Central memory CD8-positive, alpha-beta T cell (primary cell): ENCODE measurements at regions not wholly inside any gene's neighbourhood (a gene's known extent, or its start where the extent isn't known, plus 50 kb on each side); places are given as distances from the start of the nearest gene placed in this dataset.
"Not testable (repeated sequence)": the region's sequence is repeated elsewhere in the genome, so short reads cannot be mapped to it uniquely, and the experiment has no call there.

Source experiments
- ATAC-seq: fragments of 150-1000 bp; cut with Tn5 transposase; replicated peaks from 2 replicates; pipeline ENCODE4 v1.10.0; 2022; ENCODE audit warnings: mild to moderate bottlenecking, moderate FRiP score, moderate number of reproducible peaks; ENCODE audit not compliant: poor library complexity, severe bottlenecking; ENCODE audit errors: extremely low read depth
- DNase-seq, 2 donors: peaks; one replicate each; pipeline ENCODE4 v3.0.0; 2021; ENCODE audit warnings: low spot score in 2 of 2
- H3K27ac Mint-ChIP-seq: one replicate; pipeline ENCODE4 v1.8.0; 2022; ENCODE audit warnings: low read depth, mild to moderate bottlenecking, moderate library complexity, mixed read lengths
- H3K27me3 Mint-ChIP-seq: one replicate; pipeline ENCODE4 v1.8.0; 2022; ENCODE audit warnings: mixed read lengths
- H3K36me3 Mint-ChIP-seq: one replicate; pipeline ENCODE4 v1.8.0; 2022; ENCODE audit warnings: mild to moderate bottlenecking, moderate library complexity, mixed read lengths; ENCODE audit not compliant: insufficient read depth
- H3K4me1 Mint-ChIP-seq: one replicate; pipeline ENCODE4 v1.8.0; 2022; ENCODE audit warnings: mixed read lengths
- H3K4me3 Mint-ChIP-seq: one replicate; pipeline ENCODE4 v1.8.0; 2022; ENCODE audit warnings: mild to moderate bottlenecking, moderate library complexity, mixed read lengths
- H3K9me3 Mint-ChIP-seq: one replicate; pipeline ENCODE4 v1.8.0; 2022; ENCODE audit warnings: mixed read lengths

GRCh38 chr6:85797993-85798392 is 155.3 kb upstream of the SYNCRIP start:
- no peaks in the 10 kb centered on the region for H3K36me3 Mint-ChIP-seq
- ATAC-seq (no peak), DNase-seq (no peak)
- H3K9me3 Mint-ChIP-seq, result no peaks in the 10 kb centered on the region
- H3K4me1 Mint-ChIP-seq, result no peaks in the 10 kb centered on the region
- no peak overlapping the region for H3K27ac Mint-ChIP-seq
- H3K27me3 Mint-ChIP-seq, result peaks cover 39% of the 10 kb centered on the region
- no peak overlapping the region for H3K4me3 Mint-ChIP-seq

GRCh38 chr6:85795945-85796344 is 153.3 kb upstream of the SYNCRIP start:
- Mint-ChIP-seq H3K4me1 (no peaks in the 10 kb centered on the region), H3K4me3 (no peak overlapping the region), H3K9me3 (no peaks in the 10 kb centered on the region), H3K36me3 (no peaks in the 10 kb centered on the region), H3K27ac (no peak overlapping the region), H3K27me3 (peaks cover 39% of the 10 kb centered on the region)
- ATAC-seq (no peak), DNase-seq (no peak)

GRCh38 chr6:85792254-85792653 is 149.6 kb upstream of the SYNCRIP start:
- Mint-ChIP-seq H3K4me1 (no peaks in the 10 kb centered on the region), H3K4me3 (no peak overlapping the region), H3K9me3 (peaks cover 13% of the 10 kb centered on the region), H3K27me3 (peaks cover 35% of the 10 kb centered on the region), H3K36me3 (no peaks in the 10 kb centered on the region), H3K27ac (no peak overlapping the region)
- no peak for DNase-seq
- no peak for ATAC-seq

- DNase-seq (no peak), ATAC-seq (no peak)
- Mint-ChIP-seq H3K27ac (no peak overlapping the region), H3K4me3 (no peak overlapping the region), H3K4me1 (no peaks in the 10 kb centered on the region), H3K27me3 (peaks cover 59% of the 10 kb centered on the region), H3K36me3 (no peaks in the 10 kb centered on the region), H3K9me3 (peaks cover 6% of the 10 kb centered on the region)
Measured at GRCh38 chr6:85775883-85776282, 133.2 kb upstream of the SYNCRIP start.

- no peak overlapping the region for H3K27ac Mint-ChIP-seq
Measured at GRCh38 chr6:85772641-85773040, 130.0 kb upstream of the SYNCRIP start.

GRCh38 chr6:85771925-85772430 is 129.3 kb upstream of the SYNCRIP start:
- Mint-ChIP-seq H3K27me3 (peaks cover 76% of the 10 kb centered on the region), H3K4me3 (no peak overlapping the region), H3K9me3 (peaks cover 2% of the 10 kb centered on the region), H3K27ac (no peak overlapping the region), H3K4me1 (no peaks in the 10 kb centered on the region), H3K36me3 (no peaks in the 10 kb centered on the region)
- no peak for DNase-seq
- ATAC-seq, result no peak

More at GRCh38 chr6:85772641-85773040, 130.0 kb upstream of the SYNCRIP start:
- ATAC-seq, result no peak
- Mint-ChIP-seq H3K36me3 (no peaks in the 10 kb centered on the region), H3K9me3 (peaks cover 6% of the 10 kb centered on the region), H3K27me3 (peaks cover 76% of the 10 kb centered on the region), H3K4me1 (no peaks in the 10 kb centered on the region), H3K4me3 (no peak overlapping the region)
- no peak for DNase-seq

- H3K4me1 Mint-ChIP-seq, result no peaks in the 10 kb centered on the region
- no peaks in the 10 kb centered on the region for H3K9me3 Mint-ChIP-seq
- H3K27me3 Mint-ChIP-seq, result peaks cover 76% of the 10 kb centered on the region
- ATAC-seq (no peak), DNase-seq (no peak)
- no peaks in the 10 kb centered on the region for H3K36me3 Mint-ChIP-seq
- no peak overlapping the region for H3K27ac Mint-ChIP-seq
- no peak overlapping the region for H3K4me3 Mint-ChIP-seq
Measured at GRCh38 chr6:85771455-85771854, 128.8 kb upstream of the SYNCRIP start.

- ATAC-seq (no peak), DNase-seq (no peak)
- Mint-ChIP-seq H3K9me3 (no peaks in the 10 kb centered on the region), H3K4me1 (no peaks in the 10 kb centered on the region), H3K4me3 (no peak overlapping the region), H3K27ac (no peak overlapping the region), H3K36me3 (no peaks in the 10 kb centered on the region), H3K27me3 (peaks cover 79% of the 10 kb centered on the region)
Measured at GRCh38 chr6:85764844-85765243, 122.2 kb upstream of the SYNCRIP start.

GRCh38 chr6:85756982-85757381 is 114.3 kb upstream of the SYNCRIP start:
- Mint-ChIP-seq H3K9me3 (no peaks in the 10 kb centered on the region), H3K36me3 (no peaks in the 10 kb centered on the region), H3K27me3 (peaks cover 31% of the 10 kb centered on the region), H3K4me3 (no peak overlapping the region), H3K27ac (no peak overlapping the region), H3K4me1 (no peaks in the 10 kb centered on the region)
- ATAC-seq (no peak), DNase-seq (no peak)

- Mint-ChIP-seq H3K27me3 (peaks cover 24% of the 10 kb centered on the region), H3K4me1 (no peaks in the 10 kb centered on the region), H3K27ac (no peak overlapping the region), H3K36me3 (no peaks in the 10 kb centered on the region), H3K4me3 (no peak overlapping the region), H3K9me3 (no peaks in the 10 kb centered on the region)
- ATAC-seq, result no peak
- no peak for DNase-seq
Measured at GRCh38 chr6:85754894-85755293, 112.2 kb upstream of the SYNCRIP start.

- H3K36me3 Mint-ChIP-seq, result no peaks in the 10 kb centered on the region
- ATAC-seq (no peak), DNase-seq (no peak)
- H3K9me3 Mint-ChIP-seq, result no peaks in the 10 kb centered on the region
- no peak overlapping the region for H3K27ac Mint-ChIP-seq
- peaks cover 34% of the 10 kb centered on the region for H3K27me3 Mint-ChIP-seq
- no peaks in the 10 kb centered on the region for H3K4me1 Mint-ChIP-seq
- no peak overlapping the region for H3K4me3 Mint-ChIP-seq
Measured at GRCh38 chr6:85752602-85753001, 109.9 kb upstream of the SYNCRIP start.

- ATAC-seq (no peak), DNase-seq (no peak)
- no peak overlapping the region for H3K4me3 Mint-ChIP-seq
- no peaks in the 10 kb centered on the region for H3K4me1 Mint-ChIP-seq
- no peak overlapping the region for H3K27ac Mint-ChIP-seq
- H3K36me3 Mint-ChIP-seq, result no peaks in the 10 kb centered on the region
- peaks cover 34% of the 10 kb centered on the region for H3K27me3 Mint-ChIP-seq
- H3K9me3 Mint-ChIP-seq, result no peaks in the 10 kb centered on the region
Measured at GRCh38 chr6:85751374-85752055, 108.8 kb upstream of the SYNCRIP start.

GRCh38 chr6:85750146-85750545 is 107.5 kb upstream of the SYNCRIP start:
- H3K4me1 Mint-ChIP-seq, ATAC-seq, H3K9me3 Mint-ChIP-seq: not testable (repeated sequence)

More at GRCh38 chr6:85750146-85750545, 107.5 kb upstream of the SYNCRIP start:
- H3K4me3 Mint-ChIP-seq, DNase-seq, H3K27ac Mint-ChIP-seq, H3K36me3 Mint-ChIP-seq: not testable (repeated sequence)
- peaks cover 34% of the 10 kb centered on the region for H3K27me3 Mint-ChIP-seq
